ENCODE measurements at regions not wholly inside any gene's neighbourhood (a gene's known extent, or its start where the extent isn't known, plus 50 kb on each side); places are given as distances from the start of the nearest gene placed in this dataset.

GRCh38 chr1:4553761-4554160, 100.6 kb upstream of the AJAP1 start:
- TF ChIP-seq CTCF (IDR thresholded peaks at IDR 0.05; ENCODE audit: extremely low read depth in 1 of 2, insufficient read depth in 1 of 2, low read depth in 1 of 2, low read length in 2 of 2) (no peak), FOS (IDR thresholded peaks at IDR 0.05; ENCODE audit: borderline replicate concordance, insufficient read depth, low read length) (no peak), MAX (IDR thresholded peaks at IDR 0.05; ENCODE audit: insufficient read depth, insufficient read length) (no peak), POLR2A (IDR thresholded peaks at IDR 0.05; ENCODE audit: low read depth, low read length) (no peak), EZH2 (IDR thresholded peaks at IDR 0.05; ENCODE audit: borderline replicate concordance, low read depth, low read length, severe bottlenecking) (no peak)
